Left lung (tissue), 4 donors: ENCODE measurements at regions not wholly inside any gene's neighbourhood (a gene's known extent, or its start where the extent isn't known, plus 50 kb on each side); places are given as distances from the start of the nearest gene placed in this dataset.

Source experiments
- ATAC-seq: fragments of 200-7000 bp; cut with Tn5 transposase; one replicate; pipeline ENCODE4 v1.9.1; 2020; ENCODE audit warnings: moderate library complexity
- DNase-seq, 4 donors: peaks; one replicate each; pipeline ENCODE4 v3.0.0-alpha.2; 2013 to 2020
- H3K27ac ChIP-seq, 2 donors: fragments of 200-600 bp; sonication (generic) in 1 of 2; one replicate each; pipeline versions ENCODE4 v1.5.0 to v1.8.0; 2020 to 2021
- H3K27me3 ChIP-seq, 2 donors: fragments of 200-600 bp; sonication (generic) in 1 of 2; one replicate each; pipeline versions ENCODE4 v1.5.0 to v1.8.0; 2020 to 2021
- H3K36me3 ChIP-seq, 2 donors: fragments of 200-600 bp; sonication (generic) in 1 of 2; one replicate each; pipeline versions ENCODE4 v1.5.0 to v1.8.0; 2020 to 2021
- H3K4me1 ChIP-seq, 2 donors: fragments of 200-600 bp; one replicate each; pipeline ENCODE4 v1.8.0; 2021
- H3K4me3 ChIP-seq, 2 donors: fragments of 200-600 bp; sonication (generic) in 1 of 2; one replicate each; pipeline versions ENCODE4 v1.5.0 to v1.8.0; 2020 to 2021; ENCODE audit warnings: mild to moderate bottlenecking in 1 of 2
- H3K9me3 ChIP-seq, 2 donors: fragments of 200-600 bp; sonication (generic) in 1 of 2; one replicate each; pipeline versions ENCODE4 v1.5.0 to v1.8.0; 2020 to 2021
- CTCF ChIP-seq, 2 donors: fragments of 200-600 bp; sonication (generic) in 1 of 2; IDR thresholded peaks; one replicate each; pipeline versions ENCODE4 v1.5.0 to v1.8.0; 2021; ENCODE audit warnings: antibody characterized with exemption in 2 of 2
- intact Hi-C, 2 donors: fragments of 100-400 bp; cut with DNase I; formaldehyde crosslinking; loops; one replicate each; pipeline versions ENCODE4 v1.11.2 to v1.14.2; 2022
- donor health status: DM: no; HTN: yes; CAD: no.
- donor health status: DM: no; HTN: no; CAD: no.

GRCh38 chr2:239590995-239591915 lies 190.4 kb upstream of the HDAC4 start:
- no peaks in the 10 kb centered on the region for H3K4me1 ChIP-seq
- H3K27me3 ChIP-seq: no peaks in the 10 kb centered on the region
- TF ChIP-seq CTCF (IDR thresholded peaks at IDR 0.05): no peak
- no peaks in the 10 kb centered on the region for H3K36me3 ChIP-seq
- DNase-seq (peak in 2 of 4 donors; percentile 15 to 43), ATAC-seq (no peak)
- no peak overlapping the region for H3K27ac ChIP-seq
- intact Hi-C loops: no loop called here
- H3K4me3 ChIP-seq: no peak overlapping the region
- no peaks in the 10 kb centered on the region for H3K9me3 ChIP-seq

GRCh38 chr2:239590276-239590675 lies 189.5 kb upstream of the HDAC4 start:
- no peaks in the 10 kb centered on the region for H3K4me1 ChIP-seq
- H3K4me3 ChIP-seq: no peak overlapping the region
- DNase-seq: peak in 2 of 4 donors; percentile 0 to 34
- no peaks in the 10 kb centered on the region for H3K9me3 ChIP-seq
- H3K36me3 ChIP-seq: no peaks in the 10 kb centered on the region
- ATAC-seq: no peak
- no peak for TF ChIP-seq CTCF (IDR thresholded peaks at IDR 0.05)
- peaks cover 0 to 2% of the 10 kb centered on the region in 2 donors for H3K27me3 ChIP-seq
- intact Hi-C loops: no loop called here
- no peak overlapping the region for H3K27ac ChIP-seq

GRCh38 chr2:239589833-239590232 lies 189.0 kb upstream of the HDAC4 start:
- Histone ChIP-seq H3K9me3 (no peaks in the 10 kb centered on the region), H3K4me1 (no peaks in the 10 kb centered on the region), H3K27me3 (peaks cover 0 to 6% of the 10 kb centered on the region in 2 donors), H3K4me3 (no peak overlapping the region), H3K27ac (no peak overlapping the region), H3K36me3 (no peaks in the 10 kb centered on the region)
- DNase-seq: peak in 1 of 4 donors; percentile 55
- ATAC-seq: no peak
- intact Hi-C loops: no loop called here
- TF ChIP-seq CTCF (IDR thresholded peaks at IDR 0.05): no peak

- DNase-seq: peak in 1 of 4 donors; percentile 38
- no peaks in the 10 kb centered on the region for H3K36me3 ChIP-seq
- no peaks in the 10 kb centered on the region for H3K9me3 ChIP-seq
- no peak overlapping the region for H3K27ac ChIP-seq
- intact Hi-C loops: no loop called here
- ATAC-seq: no peak
- H3K27me3 ChIP-seq: peaks cover 0 to 9% of the 10 kb centered on the region in 2 donors
- H3K4me1 ChIP-seq: no peaks in the 10 kb centered on the region
- no peak overlapping the region for H3K4me3 ChIP-seq
- no peak for TF ChIP-seq CTCF (IDR thresholded peaks at IDR 0.05)
Observed at GRCh38 chr2:239589270-239589825, 188.5 kb upstream of the HDAC4 start.
